ENCODE measurements at regions not wholly inside any gene's neighbourhood (a gene's known extent, or its start where the extent isn't known, plus 50 kb on each side); places are given as distances from the start of the nearest gene placed in this dataset.

DNA sequence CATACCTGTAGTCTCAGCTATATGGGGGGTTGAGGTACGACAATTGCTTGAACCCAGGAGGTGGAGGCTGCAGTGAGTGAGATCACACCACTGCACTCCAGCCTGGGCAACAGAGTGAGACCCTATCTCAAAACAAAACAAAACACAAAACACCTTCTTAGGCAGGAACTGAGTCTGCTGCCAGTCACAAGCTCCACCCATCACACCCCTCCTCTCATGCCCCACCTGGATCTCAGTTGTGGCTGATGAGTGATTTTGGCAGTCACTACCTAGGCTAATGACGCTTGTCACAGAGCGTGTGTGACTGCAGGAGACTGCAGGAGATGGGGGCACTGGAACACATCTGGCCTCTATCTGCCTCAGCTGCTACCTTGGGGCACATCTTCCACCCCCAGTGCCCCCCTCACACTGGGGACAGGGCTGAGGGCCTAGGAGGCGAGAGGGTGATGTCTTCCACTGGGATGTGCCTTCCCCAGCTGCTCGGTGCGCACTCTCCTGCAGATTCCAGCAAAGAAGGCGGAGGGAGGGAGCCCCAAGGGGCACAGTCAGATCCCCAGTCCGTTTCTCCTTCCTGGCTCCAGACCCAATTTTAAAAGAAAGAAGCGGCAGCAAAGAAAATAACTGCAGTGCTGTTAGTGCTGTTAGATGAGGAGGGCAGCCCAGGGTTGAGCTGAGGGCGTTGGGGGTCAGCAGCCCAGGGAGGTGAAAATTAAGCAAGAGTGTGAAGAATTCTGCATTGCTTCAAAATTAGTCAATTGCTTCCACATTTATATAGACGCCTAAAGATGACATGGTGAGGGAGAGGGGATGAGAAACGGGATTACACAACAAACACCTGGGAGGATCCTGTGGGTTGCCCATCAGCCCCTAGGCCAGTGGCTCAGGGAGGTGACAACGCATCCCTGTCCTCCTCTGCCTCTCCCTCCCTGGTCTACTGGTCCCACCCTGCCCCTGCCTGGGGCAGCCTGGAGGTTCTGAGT, 143.6 kb upstream of the HAAO start:
- peak in 1 of 2 donors; percentile 11 for DNase-seq (ENCODE audit: low read depth in 2 of 2)

DNA sequence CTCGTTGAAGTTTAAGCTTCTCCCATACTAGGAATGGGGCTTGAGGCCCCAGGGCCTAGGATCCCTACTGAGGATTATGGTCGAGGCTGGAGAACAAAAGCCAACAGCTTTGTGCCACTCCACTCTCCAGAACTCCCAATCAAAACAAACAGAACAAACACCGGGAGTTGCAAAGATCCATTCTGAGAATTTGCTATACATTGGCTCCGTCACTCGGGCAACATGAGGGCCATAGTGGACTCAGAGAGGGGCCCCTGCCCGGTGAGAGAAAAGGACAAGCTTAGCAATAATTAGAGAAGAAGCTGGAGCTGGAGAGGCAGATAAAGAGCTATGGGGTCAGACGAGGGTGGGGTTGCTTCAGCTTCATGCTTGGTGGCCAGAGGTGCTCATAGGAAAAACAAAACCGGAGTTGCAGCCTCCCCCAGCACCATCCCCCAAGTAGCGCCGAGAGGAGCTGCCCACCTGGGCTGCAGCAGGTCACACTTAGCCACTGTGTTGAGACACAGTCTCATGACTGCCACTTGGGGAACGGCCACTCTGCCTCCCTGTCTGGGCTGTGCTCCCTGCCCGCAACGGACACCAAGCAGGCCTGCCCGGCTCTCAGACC, 142.3 kb upstream of the HAAO start:
- no peak for DNase-seq (ENCODE audit: low read depth in 2 of 2)

DNA sequence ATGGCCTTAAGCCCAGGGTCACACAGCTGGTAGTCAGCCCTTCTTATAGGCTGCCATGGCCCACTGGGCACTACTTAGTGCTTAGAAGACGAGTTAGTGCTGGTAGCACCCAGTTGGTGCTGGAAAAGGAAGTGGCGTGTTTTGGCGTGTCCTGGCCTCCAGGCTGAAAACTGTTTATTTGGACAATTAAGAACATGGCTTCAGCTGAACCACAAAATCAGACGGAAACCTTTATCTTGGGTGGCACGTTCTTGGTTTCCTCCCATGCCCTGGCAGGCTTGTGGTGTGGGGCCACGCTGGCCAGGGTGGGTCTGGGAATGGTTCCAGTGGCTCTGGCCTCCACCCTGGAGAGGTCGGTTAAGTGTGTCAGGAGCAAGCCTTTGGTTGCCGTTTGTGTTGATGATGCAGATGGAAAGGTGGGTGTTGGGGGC, 141.5 kb upstream of the HAAO start:
- no peak for DNase-seq (ENCODE audit: low read depth in 2 of 2)

DNA sequence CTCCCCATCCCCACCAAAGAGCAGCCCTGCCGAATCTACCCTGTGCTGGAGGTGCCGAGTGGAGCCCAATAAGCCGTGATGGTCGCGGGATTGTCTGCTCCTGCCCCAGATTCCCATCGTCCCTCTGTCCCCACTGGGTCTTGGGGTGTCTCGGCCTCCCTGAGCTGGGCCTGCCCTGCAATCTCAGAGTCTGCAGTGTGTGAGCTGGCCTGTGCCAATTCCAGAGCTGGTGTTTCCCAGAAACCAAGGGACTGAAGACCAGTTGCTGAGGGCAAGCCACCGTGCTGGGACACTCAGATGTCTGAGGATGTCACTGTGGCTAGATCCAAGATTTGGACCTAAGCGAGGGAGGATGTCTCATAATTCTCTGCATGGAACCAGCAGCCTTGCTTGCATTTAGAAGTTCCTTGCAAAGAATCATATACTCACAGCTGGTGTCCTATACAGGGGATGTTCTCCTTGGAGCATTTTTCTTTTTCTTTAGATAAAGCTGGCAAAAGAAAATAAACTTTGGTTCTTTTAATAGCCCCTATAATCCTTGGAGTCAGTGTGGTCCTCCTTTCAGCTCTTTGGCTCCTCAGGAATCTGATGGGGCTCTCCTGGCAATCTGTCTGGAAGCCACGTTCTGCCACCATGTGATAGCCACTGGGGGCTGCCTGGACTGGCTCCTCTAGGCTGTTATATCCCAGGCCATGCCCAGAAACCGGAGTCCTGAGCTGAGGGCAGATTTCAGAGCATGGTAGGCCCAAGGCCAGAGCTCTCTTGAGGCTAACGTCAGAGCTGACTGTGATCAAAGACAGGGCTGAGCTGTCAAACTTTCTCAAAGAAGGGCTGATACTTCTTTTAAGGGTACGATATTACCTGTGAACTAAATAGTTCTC, 140.1 kb upstream of the HAAO start:
- no peak for DNase-seq (ENCODE audit: low read depth in 2 of 2)

DNA sequence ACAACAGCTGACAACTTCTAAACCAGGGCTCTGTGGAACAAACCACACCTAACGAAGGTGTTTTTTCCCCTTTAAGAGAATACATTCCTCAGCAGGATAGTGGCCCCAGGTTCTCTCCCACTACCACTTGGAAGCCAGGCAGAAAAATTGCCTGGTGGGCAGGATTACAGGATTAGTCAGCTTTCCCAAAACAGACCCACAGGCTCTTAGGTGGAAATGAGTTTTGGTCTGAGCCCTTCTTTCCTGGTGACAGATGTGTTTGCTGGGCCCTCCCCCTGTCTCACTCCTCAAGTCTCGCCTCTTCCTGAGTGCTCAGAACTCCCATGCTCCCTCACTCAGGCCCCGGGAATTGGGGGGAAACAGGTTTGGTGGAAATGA, 139.4 kb upstream of the HAAO start:
- DNase-seq (ENCODE audit: low read depth in 2 of 2) = no peak

DNA sequence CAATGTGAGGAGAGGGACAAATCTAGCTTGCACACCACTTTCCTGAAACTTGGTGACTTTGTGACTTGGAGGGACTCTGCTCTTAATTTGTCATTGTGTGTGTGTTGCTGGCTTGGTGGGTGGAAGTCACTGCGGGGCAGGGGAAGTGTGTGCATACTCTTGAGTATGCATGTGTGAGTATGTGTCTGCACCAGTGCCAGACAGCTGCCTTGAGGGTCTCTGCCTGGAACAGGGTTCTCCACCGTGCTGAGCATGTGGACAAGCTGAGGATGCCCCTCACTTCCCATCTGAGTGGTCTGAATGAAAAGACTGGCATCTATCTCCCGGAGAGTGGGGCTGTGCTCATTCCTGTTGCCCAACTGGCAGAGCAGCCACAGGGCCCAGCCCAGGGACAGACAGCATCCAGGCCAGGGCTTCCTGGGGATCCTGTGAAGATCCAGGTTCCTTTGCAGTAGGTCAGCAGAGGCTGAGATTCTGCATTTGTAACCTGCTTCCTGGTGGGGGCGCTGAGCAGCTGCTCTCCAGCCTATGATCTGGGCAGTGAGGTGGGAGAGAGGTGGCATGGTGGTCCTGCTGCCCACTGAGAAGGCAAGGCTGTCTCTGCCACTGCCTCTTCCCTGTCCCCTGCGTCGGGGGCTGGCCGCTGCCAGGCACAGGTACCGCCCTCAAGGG, 138.9 kb upstream of the HAAO start:
- no peak for DNase-seq (ENCODE audit: low read depth in 2 of 2)

DNA sequence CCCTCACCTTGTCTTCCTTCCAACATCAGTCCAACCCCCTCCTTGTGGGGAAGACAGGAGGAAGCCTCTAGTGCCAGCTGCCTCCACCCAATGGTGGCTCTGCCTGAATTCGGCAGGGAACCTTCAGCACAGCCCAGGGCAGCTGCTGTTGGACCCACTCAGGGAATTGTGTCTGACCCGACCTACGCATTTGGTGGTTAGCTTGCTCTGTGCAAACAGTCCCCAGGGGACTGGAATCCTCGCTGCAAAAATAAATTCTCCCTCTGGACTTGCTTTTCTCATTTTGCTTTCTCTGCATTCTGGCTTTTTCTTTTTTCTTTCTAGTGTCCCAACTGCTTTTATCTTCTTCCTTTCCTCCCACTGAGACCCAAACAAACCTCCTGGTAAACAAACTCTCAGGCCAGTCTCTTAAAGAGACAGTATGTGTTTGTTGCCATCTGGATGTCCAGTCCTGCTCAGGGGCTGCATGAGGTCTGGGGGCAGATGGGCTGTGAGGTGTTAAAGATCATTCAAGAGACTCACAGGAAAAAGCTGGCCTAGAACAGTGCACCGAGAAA, 137.7 kb upstream of the HAAO start:
- DNase-seq (ENCODE audit: low read depth in 2 of 2) = no peak

DNA sequence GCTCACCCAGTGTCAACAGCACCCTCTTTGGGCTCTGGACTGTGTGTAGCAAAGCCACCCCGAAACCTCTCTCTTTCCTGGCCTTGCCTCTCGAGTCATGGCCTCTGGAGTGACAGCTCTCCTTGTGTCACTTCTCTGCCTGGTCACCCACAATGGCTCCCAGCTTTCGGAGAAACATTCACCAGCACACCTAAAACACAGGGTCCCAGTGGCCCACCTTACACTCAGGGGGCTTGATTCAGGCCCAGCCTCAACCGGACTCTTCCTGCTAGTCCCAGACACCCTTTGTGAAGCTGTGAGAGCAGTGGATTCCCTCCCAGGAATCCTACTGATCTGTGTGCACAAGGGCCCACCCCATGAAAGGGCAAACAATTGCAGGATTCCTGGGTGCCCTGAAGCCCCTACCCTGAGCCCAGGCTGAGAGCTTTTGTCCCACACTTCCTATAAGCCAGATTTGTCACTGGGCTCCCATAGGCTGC, 137.2 kb upstream of the HAAO start:
- no peak for DNase-seq (ENCODE audit: low read depth in 2 of 2)

DNA sequence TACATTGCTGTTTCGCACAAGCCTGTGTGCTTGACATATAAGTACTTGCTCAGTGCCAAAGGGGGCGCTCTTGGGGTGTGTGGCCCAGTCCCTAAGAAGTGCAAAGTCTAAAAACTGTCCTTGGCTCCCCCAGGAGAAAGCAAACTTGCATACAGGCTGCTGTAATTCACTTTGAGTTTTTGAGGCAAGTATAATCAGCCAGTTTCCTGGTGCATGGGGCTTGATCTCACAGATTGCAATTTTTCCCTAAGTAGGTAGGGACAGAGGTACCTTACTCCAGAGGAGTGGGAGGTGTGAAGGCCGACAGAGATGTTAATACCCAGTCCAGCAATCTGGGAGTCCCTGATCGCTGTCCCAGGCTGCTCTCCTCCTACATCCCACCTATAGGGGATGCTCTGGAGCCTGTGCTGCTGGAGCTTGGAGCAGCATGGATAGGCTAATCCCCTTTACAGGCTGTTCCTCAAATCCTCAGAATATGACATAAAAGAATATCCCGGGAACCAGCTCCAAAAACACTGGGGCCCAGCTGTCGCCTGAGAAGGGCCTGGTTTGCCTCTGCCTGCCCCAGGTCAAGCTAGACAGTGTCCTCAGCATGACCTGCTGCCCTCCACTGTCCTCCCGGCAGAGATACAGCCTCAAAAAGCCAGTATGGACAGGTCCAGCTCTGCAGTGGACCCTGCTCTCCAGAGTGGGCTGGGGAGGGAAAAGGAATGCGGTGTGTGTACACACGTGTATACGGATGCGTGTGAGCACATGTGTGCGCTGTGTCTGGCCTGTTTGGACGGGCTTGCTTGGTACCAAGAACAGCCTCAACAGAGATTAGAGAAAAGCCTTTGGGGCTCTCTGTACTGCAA, 136.5 kb upstream of the HAAO start:
- no peak for DNase-seq (ENCODE audit: low read depth in 2 of 2)

DNA sequence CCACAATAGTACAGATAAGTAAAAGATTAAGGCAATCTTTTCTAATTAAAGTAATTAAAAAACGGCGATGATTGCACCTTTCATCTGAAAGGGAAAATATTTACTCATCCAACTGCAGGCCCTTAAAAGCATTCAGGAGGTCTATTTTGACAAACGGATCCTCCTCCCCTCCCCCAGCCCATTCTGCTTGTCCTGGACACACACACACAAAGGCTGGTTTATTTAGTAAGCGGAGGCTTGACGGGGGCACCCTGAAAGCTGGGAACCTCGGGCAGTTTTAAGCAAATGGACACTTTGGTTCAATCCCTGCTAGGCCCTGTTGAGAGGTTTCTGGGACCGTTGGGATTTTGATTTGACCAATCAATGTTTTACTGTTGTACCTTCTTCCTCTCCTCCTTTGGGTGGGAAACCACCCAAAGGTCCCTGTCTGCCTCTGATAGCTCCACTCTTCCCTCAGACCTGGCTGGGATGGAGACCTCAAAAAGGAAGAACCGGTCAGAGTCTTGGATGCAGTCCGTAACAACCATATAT, 135.8 kb upstream of the HAAO start:
- DNase-seq (ENCODE audit: low read depth in 2 of 2) = no peak

DNA sequence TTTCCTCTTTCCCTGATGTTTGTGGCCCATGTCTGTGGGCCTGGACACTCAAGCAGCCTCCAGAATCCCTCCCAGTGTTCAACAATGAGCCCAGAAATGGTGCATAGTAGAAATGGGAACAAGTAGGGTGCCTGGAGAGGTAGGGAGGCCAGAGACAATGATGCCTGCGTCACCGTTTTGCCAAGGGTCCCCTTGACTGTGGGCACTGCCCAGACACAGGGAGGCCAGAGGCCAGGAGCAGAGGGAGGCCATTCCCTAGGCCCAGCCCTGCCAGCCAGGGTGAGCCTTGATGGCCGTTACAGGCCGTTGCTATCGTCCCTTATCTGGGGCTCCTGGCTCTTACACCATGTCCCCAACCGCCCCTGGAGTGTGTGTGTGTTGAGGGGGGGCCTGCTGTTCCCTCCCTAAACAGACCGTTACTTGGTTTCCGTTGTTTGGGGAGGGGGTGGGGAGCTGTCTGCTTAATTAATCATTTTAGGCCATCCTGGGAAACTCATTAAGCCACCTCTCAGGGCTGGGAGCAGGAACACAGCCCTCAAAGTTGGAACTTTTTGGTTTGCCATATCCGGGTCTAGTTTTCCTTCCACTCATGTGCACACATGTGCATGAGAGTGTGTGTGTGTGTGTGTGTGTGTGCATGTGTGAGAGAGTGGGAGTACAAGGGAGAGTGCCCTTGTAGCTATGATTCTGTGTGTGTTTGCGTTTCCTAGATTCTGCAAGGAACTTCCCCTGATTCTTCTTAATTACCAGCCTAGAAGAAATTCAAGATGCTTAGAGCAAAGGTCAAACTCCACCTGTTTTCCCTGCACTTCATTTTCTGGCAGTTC, 135.2 kb upstream of the HAAO start:
- DNase-seq (ENCODE audit: low read depth in 2 of 2) = no peak

DNA sequence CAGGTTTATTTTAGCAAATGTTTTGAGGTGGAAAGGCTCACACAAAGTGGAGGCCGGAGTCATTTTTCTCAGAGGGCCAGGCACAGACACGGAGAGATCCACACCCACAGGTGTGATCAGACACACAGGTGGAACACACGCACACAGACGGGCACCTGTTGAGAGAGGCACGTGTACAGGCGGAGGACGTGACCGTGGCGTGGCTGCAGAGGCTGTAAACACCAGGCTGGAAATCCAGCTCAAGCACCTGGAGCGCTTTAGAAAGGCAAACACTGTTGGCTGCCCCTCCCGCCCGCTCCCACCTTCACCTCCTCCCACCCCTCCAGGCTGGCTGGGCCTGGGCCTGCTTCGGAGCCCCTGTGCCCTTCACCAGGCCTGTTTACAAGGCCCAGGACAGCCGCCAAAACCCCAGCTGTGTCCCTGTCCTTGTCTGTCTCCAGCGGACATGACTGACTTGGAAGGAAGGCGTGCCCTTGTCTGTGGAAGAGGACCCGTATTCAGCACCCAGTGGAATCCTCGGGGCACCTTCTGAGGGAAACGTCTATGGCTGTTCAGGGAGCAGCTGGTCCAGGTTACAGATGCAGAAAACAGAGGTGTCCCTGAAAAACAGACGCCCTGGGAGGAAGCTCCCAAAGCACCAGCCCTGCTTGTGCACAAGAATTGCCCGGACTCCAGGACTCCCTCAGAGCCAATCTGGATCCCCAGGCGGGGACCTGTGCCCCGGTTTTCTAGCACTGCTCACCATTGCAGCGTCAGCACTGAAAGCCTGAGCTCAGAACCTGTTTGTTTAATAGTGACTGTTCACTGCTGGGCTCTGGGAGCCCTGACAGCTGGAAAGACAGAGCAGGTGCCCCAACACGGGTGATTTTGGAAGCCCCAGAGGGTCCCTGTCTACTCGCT, 134.3 kb upstream of the HAAO start:
- no peak for DNase-seq (ENCODE audit: low read depth in 2 of 2)

DNA sequence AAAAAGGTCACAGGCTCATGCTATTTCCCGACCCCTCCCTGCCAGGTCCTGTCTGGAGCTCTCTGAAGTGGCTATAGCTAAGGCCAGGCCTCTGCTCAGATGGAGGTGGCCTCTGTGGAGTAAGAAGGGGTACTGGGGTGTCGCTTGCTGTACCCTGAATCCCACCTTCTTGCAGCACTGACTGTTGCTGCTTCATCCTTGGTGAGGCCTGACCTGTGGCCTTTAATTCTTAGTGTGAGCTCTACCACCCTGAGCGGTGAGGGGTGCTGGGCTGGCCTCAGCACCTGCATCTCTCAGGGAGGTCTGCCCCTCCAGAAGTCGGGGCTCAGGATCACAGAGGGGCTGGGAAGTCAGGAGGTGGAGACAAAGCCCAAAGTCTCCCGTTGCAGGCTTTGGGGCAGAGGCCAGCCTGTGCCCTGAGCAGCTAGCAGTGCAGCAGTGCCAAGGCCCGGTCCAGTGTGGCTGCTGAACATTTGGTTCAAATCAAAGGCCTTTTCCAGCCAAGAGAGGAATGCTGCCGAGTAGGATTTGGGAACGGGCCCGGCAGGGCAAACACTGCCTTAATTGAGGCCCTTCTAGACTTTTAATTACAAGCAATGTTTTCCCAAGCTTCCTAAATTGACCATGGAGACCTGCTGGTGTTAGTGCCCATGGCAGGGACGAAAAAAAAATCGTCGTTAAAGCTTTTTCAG, 133.5 kb upstream of the HAAO start:
- no peak for DNase-seq (ENCODE audit: low read depth in 2 of 2)

DNA sequence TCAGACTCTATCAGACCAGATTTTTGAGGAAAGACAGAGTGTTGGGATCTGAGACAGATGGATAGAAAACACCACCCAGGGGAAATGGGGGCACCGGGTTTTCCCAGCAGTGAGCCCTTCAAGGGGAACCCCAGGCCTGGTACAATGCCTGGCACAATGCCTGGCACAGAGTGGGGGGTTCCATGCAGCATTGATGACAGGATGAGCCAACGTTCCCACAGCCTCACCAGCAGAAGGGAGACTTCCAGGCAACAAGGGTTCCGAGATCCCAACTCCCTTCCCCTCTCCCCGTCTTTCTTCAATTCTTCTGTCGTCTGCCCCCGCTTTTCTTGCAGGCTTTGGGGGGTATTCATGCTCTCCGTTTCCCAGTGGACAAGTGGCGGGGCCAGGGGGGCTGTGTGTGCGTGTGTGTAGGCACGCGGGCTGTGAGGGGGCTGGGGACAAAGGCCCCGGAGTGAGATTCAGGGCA, 132.1 kb upstream of the HAAO start:
- no peak for DNase-seq (ENCODE audit: low read depth in 2 of 2)

DNA sequence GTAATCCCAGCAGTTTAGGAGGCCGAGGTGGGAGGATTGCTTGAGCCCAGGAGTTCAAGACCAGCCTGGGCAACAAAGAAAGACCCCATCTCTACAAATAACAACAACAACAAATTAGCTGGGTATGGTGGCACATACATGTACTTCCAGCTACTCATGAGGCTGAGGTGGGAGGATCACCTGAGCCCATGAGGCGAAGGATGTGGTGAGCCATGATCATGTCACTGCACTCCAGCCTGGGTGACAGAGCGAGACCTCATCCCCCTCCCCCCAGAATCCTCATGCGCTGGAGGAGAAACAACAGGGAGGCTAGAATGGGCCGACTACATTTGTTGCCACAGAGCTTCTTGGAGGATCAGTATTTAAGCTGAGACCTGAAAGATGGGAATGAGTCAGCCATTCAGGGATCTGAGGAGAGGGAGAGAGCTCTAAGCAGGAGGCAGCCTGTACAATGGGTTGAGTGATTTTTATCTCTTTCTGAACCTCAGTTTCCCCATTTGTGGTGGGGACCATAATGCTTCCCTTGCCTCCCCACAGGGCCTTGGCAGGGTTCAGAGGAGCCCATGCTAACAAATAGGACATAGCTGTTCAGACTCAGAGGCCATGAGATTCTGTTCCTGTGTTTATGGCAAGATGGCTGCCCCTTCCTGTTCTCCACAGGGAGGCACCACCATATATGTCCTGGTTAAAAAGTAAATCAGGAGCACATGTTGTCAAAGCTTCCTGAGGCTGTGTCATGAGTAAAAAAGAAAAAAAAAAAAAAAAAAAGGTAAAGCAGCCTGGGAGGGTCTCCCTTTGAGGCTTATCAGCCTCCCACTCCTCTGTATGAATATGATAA, 131.4 kb upstream of the HAAO start:
- DNase-seq (ENCODE audit: low read depth in 2 of 2) = no peak

DNA sequence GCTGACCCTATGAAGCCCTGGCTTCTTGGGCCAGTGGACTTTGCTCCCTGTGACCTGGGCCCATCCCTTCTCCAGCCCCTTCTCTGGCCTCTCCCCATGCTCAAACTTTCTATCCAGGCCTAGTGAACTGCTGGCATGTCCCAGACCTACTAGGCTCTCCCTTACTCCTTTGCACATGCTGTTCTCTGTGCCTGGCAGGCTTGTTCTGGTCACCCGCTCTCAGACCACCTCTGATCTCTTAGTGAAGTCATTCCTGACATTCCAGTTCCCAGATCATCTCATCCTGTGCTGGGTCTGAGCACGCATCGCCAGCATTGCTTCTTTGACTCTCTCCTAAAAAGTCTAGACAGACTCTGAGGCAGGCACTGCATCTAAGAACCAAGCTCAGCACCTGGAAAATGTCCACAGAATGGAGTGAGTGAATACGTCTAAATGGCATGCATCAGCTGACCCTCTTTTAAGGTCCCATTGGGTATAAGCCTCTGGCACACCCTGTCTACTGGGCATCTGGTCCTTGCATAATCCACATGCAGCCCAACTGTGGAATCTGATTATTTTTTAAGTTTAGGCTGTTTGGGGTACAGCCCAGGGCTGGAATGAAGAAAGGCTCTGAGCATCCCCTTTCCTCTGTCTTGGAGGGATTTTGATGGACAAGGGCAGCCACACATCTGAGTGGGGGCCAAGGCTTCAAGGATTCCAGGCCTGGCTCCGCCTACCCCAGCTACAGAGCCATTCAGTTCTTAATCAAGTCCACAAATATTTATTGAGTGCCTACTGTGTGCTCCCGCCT, 130.6 kb upstream of the HAAO start:
- DNase-seq (ENCODE audit: low read depth in 2 of 2) = no peak
